ENCODE measurements at regions not wholly inside any gene's neighbourhood (a gene's known extent, or its start where the extent isn't known, plus 50 kb on each side); places are given as distances from the start of the nearest gene placed in this dataset.

DNA sequence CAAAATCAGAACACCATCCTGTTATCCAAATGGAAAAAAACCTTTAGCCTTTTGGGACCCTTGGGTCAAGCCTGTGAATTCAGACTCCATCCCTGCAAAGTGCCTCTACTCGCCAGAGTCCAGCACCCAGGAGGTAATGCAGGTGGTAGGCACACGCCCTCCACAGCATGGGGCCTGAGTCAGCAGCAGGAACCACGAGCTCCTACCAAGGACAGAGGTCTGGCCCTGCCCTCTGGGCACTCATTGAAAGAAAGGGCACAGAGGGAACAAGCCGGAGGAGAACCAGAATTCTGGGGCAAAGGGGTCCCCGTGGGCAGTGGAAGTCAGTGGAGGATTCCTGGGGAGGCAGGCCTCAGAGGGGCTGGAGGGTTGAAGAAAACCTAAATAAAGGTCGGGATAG lies 438.1 kb downstream of the NPHP4 start:
- intact Hi-C loops (cut with DNase I) = no loop called here
- DNase-seq = no peak

GRCh38 chr1:5552787-5553484 lies 439.3 kb downstream of the NPHP4 start:
- intact Hi-C loops (cut with DNase I) = no loop called here

GRCh38 chr1:5551274-5551975 lies 440.8 kb downstream of the NPHP4 start:
- peak in 1 of 42 donors; percentile 25 for DNase-seq
- intact Hi-C loops (cut with DNase I) = no loop called here

More at GRCh38 chr1:5552787-5553484, 439.3 kb downstream of the NPHP4 start:
- no peak for DNase-seq

DNA sequence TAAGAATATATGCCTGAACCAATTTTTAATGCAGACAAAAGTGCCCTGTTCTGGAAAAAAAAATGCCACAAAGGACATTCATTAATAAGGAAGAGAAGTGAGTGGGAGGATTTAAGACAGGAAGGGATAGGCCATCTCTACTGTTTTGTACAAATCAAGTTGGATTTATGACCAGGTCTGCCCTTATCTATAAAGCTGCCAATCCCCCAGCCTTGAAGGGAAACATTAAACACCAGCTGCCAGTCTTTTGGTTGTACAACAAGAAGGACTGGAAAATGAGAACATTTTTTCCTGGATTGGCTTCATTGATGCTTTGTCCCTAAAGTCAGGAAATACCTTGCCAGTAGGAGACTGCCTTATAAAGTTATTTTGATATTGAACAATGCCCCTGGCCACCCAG lies 444.0 kb downstream of the NPHP4 start:
- no peak for DNase-seq
- intact Hi-C loops (cut with DNase I) = no loop called here

- DNase-seq = no peak
- intact Hi-C loops (cut with DNase I) = no loop called here
Measured at GRCh38 chr1:5543235-5543634, 449.0 kb downstream of the NPHP4 start.

- no peak for DNase-seq
- intact Hi-C loops (cut with DNase I) = no loop called here
Measured at GRCh38 chr1:5532811-5533210, 459.4 kb downstream of the NPHP4 start.

DNA sequence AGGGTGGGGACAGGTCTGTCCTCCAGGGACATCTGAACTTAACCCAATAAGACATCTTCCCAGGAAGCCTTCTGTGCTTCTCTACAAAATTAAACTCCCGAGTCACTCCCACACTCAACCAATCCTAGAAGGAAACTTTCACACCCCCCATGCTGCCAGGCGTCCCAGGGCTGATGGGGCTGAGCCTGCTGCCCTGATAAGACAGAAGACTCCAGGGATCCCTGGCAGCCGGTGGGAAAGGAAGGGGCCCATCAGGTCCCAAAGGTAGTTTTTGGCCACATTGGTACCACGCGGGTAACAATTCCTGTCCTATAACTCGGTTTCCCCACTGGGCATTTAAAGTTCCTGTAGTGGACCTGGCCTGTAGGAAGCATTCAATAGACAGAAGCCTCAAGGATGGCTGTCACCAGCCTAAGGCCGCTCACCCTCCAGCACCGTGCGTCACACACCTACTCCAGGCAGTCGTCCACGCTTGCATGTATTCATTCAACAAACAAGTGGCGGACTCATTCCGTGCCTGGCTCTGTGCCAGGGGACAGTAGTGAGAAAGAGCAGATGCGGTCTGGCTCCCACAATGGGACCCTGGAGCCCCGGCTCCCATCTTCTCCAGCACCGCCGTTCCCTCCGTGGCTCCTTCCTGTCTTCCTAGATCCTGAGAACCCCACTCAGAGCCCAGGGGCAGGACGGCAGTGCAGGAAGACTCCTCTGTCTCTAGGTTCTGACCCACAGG lies 465.2 kb downstream of the NPHP4 start:
- peak in 1 of 42 donors; percentile 36 for DNase-seq
- intact Hi-C loops (cut with DNase I) = no loop called here

- intact Hi-C loops (cut with DNase I) = no loop called here
- DNase-seq = no peak
Measured at GRCh38 chr1:5526385-5526750, 465.9 kb downstream of the NPHP4 start.

DNA sequence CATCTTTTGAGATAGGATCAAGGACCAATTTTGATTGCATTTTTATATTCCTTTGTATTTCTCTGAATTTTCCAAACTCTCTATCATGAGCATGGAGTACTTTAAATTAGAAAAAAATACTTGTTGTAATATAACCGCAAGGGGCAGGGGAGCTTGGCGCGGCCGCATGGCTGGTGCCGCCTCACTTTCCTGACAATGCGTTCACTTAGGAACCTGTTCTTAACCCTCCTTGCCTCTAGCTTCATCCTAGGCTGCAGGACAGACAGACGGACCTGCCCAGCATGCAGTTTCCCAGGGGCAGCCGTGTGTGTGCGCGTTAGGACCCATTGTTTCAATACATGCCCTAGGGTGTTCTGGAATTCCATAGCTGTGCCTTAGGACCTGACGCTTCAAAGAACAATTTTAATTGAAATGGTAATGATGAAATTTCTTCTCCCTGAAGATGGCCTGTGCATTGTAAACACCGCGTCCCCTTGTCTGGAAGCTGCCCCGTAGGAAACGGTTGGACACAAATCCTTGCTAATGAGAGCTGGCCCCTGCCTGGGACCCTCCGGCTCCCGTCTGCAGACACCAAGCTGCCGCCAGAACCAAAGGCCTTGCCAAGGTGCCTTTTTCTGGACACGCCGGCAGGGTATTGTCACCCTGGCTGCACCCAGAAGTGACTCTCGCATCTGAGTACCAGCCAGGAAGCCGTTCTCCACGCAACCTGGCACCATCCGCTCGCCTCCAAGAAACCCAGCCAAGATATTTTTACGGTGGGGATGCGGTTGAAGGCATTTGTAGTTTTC lies 466.4 kb downstream of the NPHP4 start:
- DNase-seq = peak in 1 of 42 donors; percentile 34
- intact Hi-C loops (cut with DNase I) = no loop called here

GRCh38 chr1:5522531-5523145 lies 469.6 kb downstream of the NPHP4 start:
- DNase-seq = peak in 1 of 42 donors; percentile 22
- intact Hi-C loops (cut with DNase I) = no loop called here

- peak in 1 of 42 donors; percentile 10 for DNase-seq
- intact Hi-C loops (cut with DNase I) = no loop called here
Measured at GRCh38 chr1:5519366-5520135, 472.7 kb downstream of the NPHP4 start.

DNA sequence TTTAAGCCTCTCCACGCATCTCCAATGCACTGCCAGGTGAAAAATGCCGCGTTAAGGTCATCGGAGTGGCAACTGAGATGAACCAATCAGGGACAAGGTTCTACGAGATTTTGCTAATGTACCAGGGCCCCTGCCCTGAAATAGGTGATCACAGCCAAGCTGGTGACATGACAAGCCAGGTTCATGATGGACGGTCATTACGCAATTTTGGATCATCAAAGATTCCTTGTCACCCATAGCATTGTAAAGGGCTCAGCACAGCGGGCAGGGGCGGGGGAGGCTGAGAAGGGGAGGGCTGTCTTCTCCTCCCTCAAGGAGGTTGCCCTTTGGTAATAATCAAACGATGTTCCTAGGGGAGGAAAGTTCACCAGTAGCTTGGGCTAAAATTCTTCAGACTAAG lies 475.5 kb downstream of the NPHP4 start:
- DNase-seq = no peak
- intact Hi-C loops (cut with DNase I) = no loop called here

- DNase-seq = no peak
- intact Hi-C loops (cut with DNase I) = no loop called here
Measured at GRCh38 chr1:5515501-5515900, 476.7 kb downstream of the NPHP4 start.

DNA sequence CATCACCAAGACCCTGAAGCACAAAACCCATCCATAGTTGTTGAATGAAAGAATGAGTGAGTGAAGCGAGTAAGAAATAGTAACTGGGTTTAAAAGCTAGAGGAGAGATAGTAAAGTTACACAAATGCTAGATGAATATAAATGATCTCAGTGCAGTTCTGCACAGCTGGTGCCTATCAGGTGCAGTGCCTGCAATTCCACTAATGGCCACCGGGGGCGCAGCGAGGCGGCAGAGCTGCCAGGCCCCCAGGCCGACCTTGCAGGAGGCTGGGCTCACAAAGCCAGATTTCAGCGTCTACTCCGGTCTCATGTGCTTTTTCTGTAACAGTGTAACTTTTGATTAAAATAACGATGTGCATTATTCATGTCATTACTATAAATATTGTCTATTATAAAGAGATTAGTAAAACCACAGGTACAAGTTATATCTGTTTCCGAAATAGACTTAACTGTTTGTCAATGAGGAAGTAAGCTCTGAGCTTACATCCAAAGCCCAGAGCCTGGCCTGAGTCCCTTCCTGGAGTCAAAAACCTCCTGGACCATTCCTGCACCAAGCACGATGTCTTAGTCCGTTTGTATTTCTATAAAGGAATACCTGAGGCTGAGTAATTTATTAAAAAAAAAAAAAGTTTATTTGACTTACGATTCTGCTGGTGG lies 477.6 kb downstream of the NPHP4 start:
- intact Hi-C loops (cut with DNase I) = loop anchor here (5.0 kb wide), 1 partner anchor 463 kb away; no protein-coding TSS in a partner anchor
- DNase-seq = peak; percentile 59 to 93 (median 85)

DNA sequence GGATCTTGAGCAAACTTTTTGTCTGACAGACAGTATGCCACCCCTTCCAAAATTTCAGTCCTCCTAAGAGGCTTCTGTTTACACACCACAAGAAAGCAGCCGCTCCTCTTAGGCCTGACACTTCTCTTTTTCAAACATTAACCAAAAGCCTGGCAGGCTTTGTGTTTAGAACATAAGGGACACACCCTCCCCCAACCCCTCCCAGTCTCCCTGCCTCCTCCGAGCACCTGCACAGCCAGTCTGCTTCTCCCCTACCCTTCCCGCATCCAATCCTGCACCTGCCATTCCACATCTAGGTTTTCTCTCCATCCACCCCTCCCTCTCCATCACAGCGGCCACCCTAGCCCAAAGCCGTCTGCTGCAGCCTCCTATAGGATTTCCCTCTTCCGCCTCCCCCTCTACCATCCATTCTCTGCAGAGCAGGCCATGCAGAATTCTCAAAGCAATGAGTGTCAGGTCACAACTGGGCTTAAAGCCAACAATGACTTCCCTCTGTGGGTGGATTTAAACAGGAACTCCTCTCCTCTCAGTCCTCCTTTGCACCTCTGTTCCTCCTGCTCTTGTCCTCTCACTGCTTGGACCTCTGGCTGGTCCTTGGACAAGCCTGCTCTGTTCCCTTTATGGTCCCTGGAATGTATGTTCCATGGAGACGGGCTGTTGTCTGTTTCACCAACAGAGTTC lies 478.2 kb downstream of the NPHP4 start:
- DNase-seq = no peak

GRCh38 chr1:5513179-5513578 lies 479.0 kb downstream of the NPHP4 start:
- intact Hi-C loops (cut with DNase I) = loop anchor here (5.0 kb wide), 1 partner anchor 464 kb away; no protein-coding TSS in a partner anchor
- DNase-seq = no peak

More for the DNA sequence above, 478.2 kb downstream of the NPHP4 start:
- intact Hi-C loops (cut with DNase I) = loop anchor here (5.0 kb wide), 1 partner anchor 463 kb away; no protein-coding TSS in a partner anchor
